ENCODE measurements at regions not wholly inside any gene's neighbourhood (a gene's known extent, or its start where the extent isn't known, plus 50 kb on each side); places are given as distances from the start of the nearest gene placed in this dataset.
"Not testable (repeated sequence)": the region's sequence is repeated elsewhere in the genome, so short reads cannot be mapped to it uniquely, and the experiment has no call there.

GRCh38 chr16:88238732-88239274 is 144.0 kb upstream of the ZNF469 start:
- TF ChIP-seq CTCF, POLR2A (IDR thresholded peaks at IDR 0.05): not testable (repeated sequence)
- peak; percentile 29 to 72 for TF ChIP-seq POLR2AphosphoS5 (IDR thresholded peaks at IDR 0.05; ENCODE audit: insufficient read depth in 1 of 2, low read depth in 1 of 2)

Data from vagina (tissue), 2 donors.